RWPE1 (cell line): ENCODE measurements at regions not wholly inside any gene's neighbourhood (a gene's known extent, or its start where the extent isn't known, plus 50 kb on each side); places are given as distances from the start of the nearest gene placed in this dataset.

Source experiments
- CTCF ChIA-PET: fragments of 350-600 bp; sonication (Branson Sonifier 250); formaldehyde crosslinking; extraction: SDS; loops from one replicate; lab custom pipeline; 2021; lab: Yijun Ruan, JAX
- POLR2A ChIA-PET: fragments of 400-600 bp; formaldehyde crosslinking; extraction: SDS; loops from one replicate; lab custom pipeline; 2020; ENCODE audit warnings: antibody characterized with exemption; ENCODE audit not compliant: low non-redundant PET; lab: Yijun Ruan, JAX
- DNase-seq: peaks from one replicate; pipeline ENCODE4 v3.0.0; 2012; ENCODE audit warnings: low spot score
- H3K27ac ChIP-seq: fragments of 450-650 bp; 2 replicates; pipeline ENCODE4 v1.5.1; 2017
- CTCF ChIP-seq: fragments of 450-650 bp; conservative IDR thresholded peaks from 2 replicates; pipeline ENCODE4 v1.5.1; 2017; ENCODE audit warnings: low read depth, mild to moderate bottlenecking

GRCh38 chr10:107728807-107729206, 564.3 kb upstream of the SORCS1 start:
- ChIA-PET CTCF (no interaction called here), POLR2A (no interaction called here)
- H3K27ac ChIP-seq, result no peak overlapping the region
- TF ChIP-seq CTCF, result no peak
- no peak for DNase-seq

- TF ChIP-seq CTCF, result no peak
- H3K27ac ChIP-seq, result no peak overlapping the region
- ChIA-PET CTCF (interaction anchor here (0.6 to 0.7 kb wide), 2 partner anchors 57 to 1669 kb away, joined by 3 to 4 read pairs; no protein-coding TSS in a partner anchor), POLR2A (no interaction called here)
- no peak for DNase-seq
Measured at GRCh38 chr10:107727767-107728317, 563.3 kb upstream of the SORCS1 start.

- CTCF ChIA-PET, result no interaction called here
- POLR2A ChIA-PET, result no interaction called here
- no peak for DNase-seq
Measured at GRCh38 chr10:107718864-107719263, 554.4 kb upstream of the SORCS1 start.

GRCh38 chr10:107717046-107717445, 552.5 kb upstream of the SORCS1 start:
- ChIA-PET POLR2A (no interaction called here), CTCF (no interaction called here)
- TF ChIP-seq CTCF, result no peak
- H3K27ac ChIP-seq, result no peak overlapping the region
- DNase-seq, result no peak

More at GRCh38 chr10:107718864-107719263, 554.4 kb upstream of the SORCS1 start:
- H3K27ac ChIP-seq, result no peak overlapping the region
- TF ChIP-seq CTCF, result no peak

GRCh38 chr10:107715565-107715964, 551.1 kb upstream of the SORCS1 start:
- POLR2A ChIA-PET, result no interaction called here
- H3K27ac ChIP-seq, result no peak overlapping the region
- DNase-seq, result no peak
- CTCF ChIA-PET, result no interaction called here
- TF ChIP-seq CTCF, result no peak

GRCh38 chr10:107708981-107709380, 544.5 kb upstream of the SORCS1 start:
- ChIA-PET POLR2A (no interaction called here), CTCF (no interaction called here)
- DNase-seq, result no peak
- TF ChIP-seq CTCF, result no peak
- no peak overlapping the region for H3K27ac ChIP-seq
